Bronchial epithelial cell (primary cell): ENCODE measurements at regions not wholly inside any gene's neighbourhood (a gene's known extent, or its start where the extent isn't known, plus 50 kb on each side); places are given as distances from the start of the nearest gene placed in this dataset.

ENCODE experiments used
- DNase-seq: peaks from one replicate; pipeline ENCODE4 v3.0.0-alpha.2; 2010; ENCODE audit warnings: low read depth
- FAIRE-seq: peaks from 2 replicates; lab custom pipeline; 2011; peaks lifted over from hg19 to GRCh38; lab: Jason Lieb, UNC
- H3K27me3 ChIP-seq: 2 replicates; pipeline ENCODE4 v1.5.1; 2011; ENCODE audit warnings: low read length; ENCODE audit not compliant: control insufficient read depth, insufficient read depth
- H3K36me3 ChIP-seq: 2 replicates; pipeline ENCODE4 v1.5.1; 2011; ENCODE audit warnings: low read length; ENCODE audit not compliant: control insufficient read depth, insufficient read depth
- H3K4me3 ChIP-seq: 2 replicates; pipeline ENCODE4 v1.5.1; 2011; ENCODE audit warnings: mild to moderate bottlenecking, low read depth, low read length, control low read depth
- TF ChIP-seq, protein P1 (sequence below): IDR thresholded peaks from 2 replicates; pipeline ENCODE4 v1.5.1; 2011; ENCODE audit warnings: mild to moderate bottlenecking, moderate library complexity, low read length, control low read depth, inconsistent platforms; ENCODE audit not compliant: insufficient read depth, severe bottlenecking

DNA sequence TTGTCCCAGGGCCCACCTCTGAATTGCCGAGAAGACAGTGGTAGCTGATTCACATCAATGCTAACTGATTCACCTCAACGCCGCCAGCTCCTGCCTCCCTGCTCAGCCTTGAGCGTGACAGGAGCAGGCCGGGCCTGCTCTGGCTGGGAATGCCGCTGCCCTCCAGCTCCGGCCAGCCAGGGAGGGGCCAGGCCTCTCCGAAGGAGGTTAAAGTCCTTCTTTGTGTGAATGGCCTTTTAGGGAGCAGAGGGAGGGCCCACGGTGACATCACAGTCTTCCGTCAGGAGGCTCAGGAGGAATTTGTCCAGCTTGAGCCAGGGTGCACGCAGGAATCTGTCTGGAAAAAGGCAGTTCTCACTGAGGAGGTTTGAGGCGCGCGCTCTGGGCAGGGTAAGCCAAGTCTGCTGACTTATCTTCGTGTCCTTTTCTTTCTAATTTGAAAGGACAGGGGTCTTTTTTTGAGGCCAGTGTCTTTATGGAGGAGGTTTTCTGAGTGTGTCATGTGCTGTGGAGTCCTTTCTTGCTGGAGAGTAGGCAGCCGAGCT, 82.7 kb downstream of the C9orf152 start:
- DNase-seq (no peak), FAIRE-seq (no peak)
- Histone ChIP-seq H3K27me3 (no peaks in the 10 kb centered on the region), H3K4me3 (no peak overlapping the region), H3K36me3 (no peaks in the 10 kb centered on the region)
- TF ChIP-seq, protein P1, sequence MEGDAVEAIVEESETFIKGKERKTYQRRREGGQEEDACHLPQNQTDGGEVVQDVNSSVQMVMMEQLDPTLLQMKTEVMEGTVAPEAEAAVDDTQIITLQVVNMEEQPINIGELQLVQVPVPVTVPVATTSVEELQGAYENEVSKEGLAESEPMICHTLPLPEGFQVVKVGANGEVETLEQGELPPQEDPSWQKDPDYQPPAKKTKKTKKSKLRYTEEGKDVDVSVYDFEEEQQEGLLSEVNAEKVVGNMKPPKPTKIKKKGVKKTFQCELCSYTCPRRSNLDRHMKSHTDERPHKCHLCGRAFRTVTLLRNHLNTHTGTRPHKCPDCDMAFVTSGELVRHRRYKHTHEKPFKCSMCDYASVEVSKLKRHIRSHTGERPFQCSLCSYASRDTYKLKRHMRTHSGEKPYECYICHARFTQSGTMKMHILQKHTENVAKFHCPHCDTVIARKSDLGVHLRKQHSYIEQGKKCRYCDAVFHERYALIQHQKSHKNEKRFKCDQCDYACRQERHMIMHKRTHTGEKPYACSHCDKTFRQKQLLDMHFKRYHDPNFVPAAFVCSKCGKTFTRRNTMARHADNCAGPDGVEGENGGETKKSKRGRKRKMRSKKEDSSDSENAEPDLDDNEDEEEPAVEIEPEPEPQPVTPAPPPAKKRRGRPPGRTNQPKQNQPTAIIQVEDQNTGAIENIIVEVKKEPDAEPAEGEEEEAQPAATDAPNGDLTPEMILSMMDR = no peak

DNA sequence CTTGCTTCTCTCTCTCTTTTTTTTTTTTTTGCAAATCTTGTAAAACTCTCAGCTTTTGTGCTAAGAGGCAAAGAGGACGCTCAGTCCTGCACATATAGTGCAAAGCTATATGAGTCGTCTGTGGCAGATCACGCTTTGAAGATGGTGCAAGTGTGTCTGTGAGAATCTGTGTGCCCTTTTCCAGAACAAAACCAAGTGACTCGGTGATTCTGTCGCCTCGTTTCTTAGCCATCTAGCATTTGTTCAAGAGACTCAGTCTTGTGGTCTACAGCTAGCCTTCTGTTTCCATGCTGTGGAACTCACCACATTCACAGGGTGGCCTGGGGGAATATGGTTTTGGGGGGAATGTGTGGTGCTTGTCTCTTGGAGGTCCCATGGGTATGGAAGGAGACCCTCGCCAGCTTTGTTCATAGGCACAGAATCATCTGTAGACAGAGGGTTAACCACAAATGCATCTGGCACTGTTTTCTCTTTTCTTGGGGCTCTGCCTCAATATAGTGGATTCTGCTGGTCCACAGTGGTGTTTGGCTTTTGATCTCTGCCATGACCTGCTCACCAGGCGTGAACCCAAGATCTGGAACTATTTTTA, 82.1 kb downstream of the C9orf152 start:
- H3K4me3 ChIP-seq = no peak overlapping the region
- FAIRE-seq (no peak), DNase-seq (no peak)
- H3K36me3 ChIP-seq = no peaks in the 10 kb centered on the region
- H3K27me3 ChIP-seq = no peaks in the 10 kb centered on the region
- TF ChIP-seq, protein P1 = no peak

- H3K4me3 ChIP-seq = no peak overlapping the region
- DNase-seq (no peak), FAIRE-seq (no peak)
- TF ChIP-seq, protein P1 = no peak
- H3K36me3 ChIP-seq = no peaks in the 10 kb centered on the region
- H3K27me3 ChIP-seq = no peaks in the 10 kb centered on the region
Observed at GRCh38 chr9:110126499-110126941, 81.4 kb downstream of the C9orf152 start.

DNA sequence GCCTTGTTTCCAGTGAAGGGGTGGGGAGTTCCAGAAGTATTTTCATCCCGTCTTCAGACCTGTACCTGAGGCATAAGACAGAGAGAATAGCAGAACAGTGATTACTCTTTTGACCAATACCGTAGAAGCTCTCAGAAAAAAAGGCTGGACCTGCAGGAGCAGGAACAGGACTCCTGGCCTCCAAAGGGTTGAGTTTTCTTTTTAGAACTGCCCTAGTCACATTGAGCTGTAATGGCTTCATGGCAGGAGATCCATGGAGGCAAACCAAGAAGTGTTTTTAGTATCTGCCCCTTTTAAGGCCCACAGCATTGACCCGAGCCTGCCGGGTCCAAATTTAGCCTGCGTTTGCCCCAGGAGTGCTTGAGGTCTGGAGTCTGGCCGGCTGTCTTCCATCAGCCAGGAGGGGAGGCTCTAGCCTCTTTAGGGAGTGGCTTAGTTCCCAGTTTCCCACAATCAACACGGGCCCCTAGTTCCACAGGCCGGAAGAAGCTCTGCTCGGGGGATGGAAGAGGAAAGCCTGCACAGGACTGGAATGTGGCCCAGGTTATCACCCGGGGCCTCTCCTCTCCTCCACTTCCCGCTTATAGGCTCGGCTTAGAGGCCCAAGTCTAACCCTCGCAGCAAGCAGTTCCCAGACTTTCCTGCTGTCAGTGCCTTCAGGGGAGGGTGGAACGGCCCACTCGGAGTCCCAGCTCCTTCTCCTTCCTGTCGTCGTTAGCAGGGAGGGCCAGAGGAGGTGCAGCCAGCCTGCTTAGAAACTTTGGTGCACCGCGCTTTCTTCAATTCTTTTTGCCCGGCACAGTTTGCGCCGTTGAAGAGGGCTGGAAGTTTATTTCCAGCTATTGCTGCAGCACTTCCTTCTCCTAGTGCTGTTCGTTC, 80.7 kb downstream of the C9orf152 start:
- H3K4me3 ChIP-seq = no peak overlapping the region
- DNase-seq = no peak

GRCh38 chr9:110128664-110129329, 79.2 kb downstream of the C9orf152 start:
- H3K27me3 ChIP-seq = no peaks in the 10 kb centered on the region
- no peak for FAIRE-seq
- H3K36me3 ChIP-seq = no peaks in the 10 kb centered on the region
- TF ChIP-seq, protein P1 = no peak
- no peak for DNase-seq
- H3K4me3 ChIP-seq = no peak overlapping the region

More for the DNA sequence above, 80.7 kb downstream of the C9orf152 start:
- no peak for FAIRE-seq
- TF ChIP-seq, protein P1 = no peak
- Histone ChIP-seq H3K36me3 (no peaks in the 10 kb centered on the region), H3K27me3 (no peaks in the 10 kb centered on the region)
